Spleen (tissue), 7 donors: ENCODE measurements at regions not wholly inside any gene's neighbourhood (a gene's known extent, or its start where the extent isn't known, plus 50 kb on each side); places are given as distances from the start of the nearest gene placed in this dataset.

Experiments
- POLR2A ChIP-seq, 3 donors: fragments of 450-650 bp; IDR thresholded peaks; one replicate each; pipeline ENCODE4 v1.5.1; 2017; ENCODE audit warnings: antibody characterized with exemption in 3 of 3, mild to moderate bottlenecking in 1 of 3
- POLR2AphosphoS5 ChIP-seq, 3 donors: sonication (generic); formaldehyde crosslinking; IDR thresholded peaks; one replicate each; pipeline ENCODE4 v1.5.1; 2017; ENCODE audit warnings: antibody characterized with exemption in 3 of 3
- TF ChIP-seq, protein P1 (sequence below), 11 experiments: fragments of 200-600 bp in 7 of 11; fragments of 450-650 bp in 4 of 11; sonication (generic) in 4 of 11; IDR thresholded peaks in 8 of 11; conservative IDR thresholded peaks in 3 of 11; 1 replicate in 7 of 11; 2 replicates in 4 of 11; pipeline versions ENCODE4 v1.4.0 to v1.8.0; 2016 to 2021; ENCODE audit warnings: antibody characterized with exemption in 11 of 11, inconsistent platforms in 4 of 11, mild to moderate bottlenecking in 1 of 11
- donor health status: DM: no; HTN: no; CAD: no; lungs with moderate emphysema.
- donor health status: DM: no; HTN: no; CAD: no.
- donor health status: DM: no; HTN: no; CAD: no.

GRCh38 chr1:208445758-208446203 lies 201.6 kb upstream of the PLXNA2 start:
- TF ChIP-seq, protein P1, sequence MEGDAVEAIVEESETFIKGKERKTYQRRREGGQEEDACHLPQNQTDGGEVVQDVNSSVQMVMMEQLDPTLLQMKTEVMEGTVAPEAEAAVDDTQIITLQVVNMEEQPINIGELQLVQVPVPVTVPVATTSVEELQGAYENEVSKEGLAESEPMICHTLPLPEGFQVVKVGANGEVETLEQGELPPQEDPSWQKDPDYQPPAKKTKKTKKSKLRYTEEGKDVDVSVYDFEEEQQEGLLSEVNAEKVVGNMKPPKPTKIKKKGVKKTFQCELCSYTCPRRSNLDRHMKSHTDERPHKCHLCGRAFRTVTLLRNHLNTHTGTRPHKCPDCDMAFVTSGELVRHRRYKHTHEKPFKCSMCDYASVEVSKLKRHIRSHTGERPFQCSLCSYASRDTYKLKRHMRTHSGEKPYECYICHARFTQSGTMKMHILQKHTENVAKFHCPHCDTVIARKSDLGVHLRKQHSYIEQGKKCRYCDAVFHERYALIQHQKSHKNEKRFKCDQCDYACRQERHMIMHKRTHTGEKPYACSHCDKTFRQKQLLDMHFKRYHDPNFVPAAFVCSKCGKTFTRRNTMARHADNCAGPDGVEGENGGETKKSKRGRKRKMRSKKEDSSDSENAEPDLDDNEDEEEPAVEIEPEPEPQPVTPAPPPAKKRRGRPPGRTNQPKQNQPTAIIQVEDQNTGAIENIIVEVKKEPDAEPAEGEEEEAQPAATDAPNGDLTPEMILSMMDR (IDR thresholded peaks at IDR 0.05 in 8 of 11, conservative IDR thresholded peaks at IDR 0.05 in 3 of 11): no peak
- no peak for TF ChIP-seq POLR2AphosphoS5 (IDR thresholded peaks at IDR 0.05)
- no peak for TF ChIP-seq POLR2A (IDR thresholded peaks at IDR 0.05)
